ENCODE measurements at regions not wholly inside any gene's neighbourhood (a gene's known extent, or its start where the extent isn't known, plus 50 kb on each side); places are given as distances from the start of the nearest gene placed in this dataset.

DNA sequence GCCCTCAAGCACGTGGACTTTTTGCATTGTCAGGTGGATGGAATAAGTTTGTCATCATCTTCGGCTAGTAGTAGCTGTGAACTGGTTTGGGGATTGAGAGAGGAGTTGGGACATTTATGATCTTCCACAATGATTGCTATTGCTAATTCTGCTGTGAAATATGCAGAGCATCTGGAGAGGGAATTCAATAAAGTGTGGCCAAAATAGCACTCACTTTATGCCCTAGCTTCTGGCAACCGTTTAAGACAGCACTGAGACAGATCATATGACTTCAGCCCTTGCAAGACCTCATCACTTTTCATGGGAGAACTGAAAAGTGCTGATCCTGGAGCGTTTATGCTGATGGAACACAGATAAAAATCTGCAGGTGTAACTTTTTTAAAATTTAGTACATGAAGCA lies 360.8 kb downstream of the GPATCH2 start:
- Mint-ChIP-seq H3K36me3 (no peaks in the 10 kb centered on the region), H3K27me3 (no peaks in the 10 kb centered on the region), H3K4me1 (ENCODE audit: low read depth) (no peaks in the 10 kb centered on the region), H3K27ac (no peak overlapping the region), H3K4me3 (no peak overlapping the region), H3K9me3 (ENCODE audit: low read depth) (no peaks in the 10 kb centered on the region)

GRCh38 chr1:217268058-217268457 lies 362.8 kb downstream of the GPATCH2 start:
- H3K27me3 Mint-ChIP-seq: no peaks in the 10 kb centered on the region
- H3K4me3 Mint-ChIP-seq: no peak overlapping the region
- H3K9me3 Mint-ChIP-seq (ENCODE audit: low read depth): no peaks in the 10 kb centered on the region
- H3K36me3 Mint-ChIP-seq: no peaks in the 10 kb centered on the region
- no peaks in the 10 kb centered on the region for H3K4me1 Mint-ChIP-seq (ENCODE audit: low read depth)
- H3K27ac Mint-ChIP-seq: no peak overlapping the region

- Mint-ChIP-seq H3K27me3 (no peaks in the 10 kb centered on the region), H3K36me3 (no peaks in the 10 kb centered on the region), H3K4me3 (no peak overlapping the region), H3K27ac (no peak overlapping the region), H3K9me3 (ENCODE audit: low read depth) (peaks cover 4% of the 10 kb centered on the region), H3K4me1 (ENCODE audit: low read depth) (no peaks in the 10 kb centered on the region)
These were observed 369.3 kb downstream of the GPATCH2 start for GRCh38 chr1:217261636-217262035.

DNA sequence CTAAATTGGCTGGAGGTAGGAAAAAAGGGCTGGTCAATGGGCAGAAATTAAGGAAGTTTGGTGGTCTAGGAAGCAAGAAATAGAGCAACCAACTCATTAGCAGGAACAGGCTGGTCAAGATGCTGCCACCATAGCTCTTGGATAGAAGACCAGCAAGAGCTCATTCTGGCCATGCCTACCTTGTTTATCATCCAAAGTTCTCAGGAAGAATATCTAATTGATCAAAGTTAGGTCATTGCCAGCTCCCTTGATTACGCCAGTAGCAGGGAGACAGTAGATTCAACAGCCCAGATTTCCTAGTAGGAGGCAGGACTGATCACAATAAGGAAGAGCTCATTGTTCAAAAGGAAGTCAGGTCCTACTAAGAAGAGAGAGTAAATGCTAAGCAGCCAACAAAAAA lies 370.2 kb downstream of the GPATCH2 start:
- peaks cover 4% of the 10 kb centered on the region for H3K9me3 Mint-ChIP-seq (ENCODE audit: low read depth)
- no peak overlapping the region for H3K4me3 Mint-ChIP-seq
- H3K36me3 Mint-ChIP-seq: no peaks in the 10 kb centered on the region
- H3K27ac Mint-ChIP-seq: no peak overlapping the region
- H3K27me3 Mint-ChIP-seq: no peaks in the 10 kb centered on the region
- no peaks in the 10 kb centered on the region for H3K4me1 Mint-ChIP-seq (ENCODE audit: low read depth)

GRCh38 chr1:217253985-217254384 lies 376.9 kb downstream of the GPATCH2 start:
- no peaks in the 10 kb centered on the region for H3K4me1 Mint-ChIP-seq (ENCODE audit: low read depth)
- H3K27me3 Mint-ChIP-seq: no peaks in the 10 kb centered on the region
- peaks cover 8% of the 10 kb centered on the region for H3K9me3 Mint-ChIP-seq (ENCODE audit: low read depth)
- H3K27ac Mint-ChIP-seq: no peak overlapping the region
- H3K4me3 Mint-ChIP-seq: no peak overlapping the region
- H3K36me3 Mint-ChIP-seq: no peaks in the 10 kb centered on the region

- no peaks in the 10 kb centered on the region for H3K27me3 Mint-ChIP-seq
- H3K4me1 Mint-ChIP-seq (ENCODE audit: low read depth): no peaks in the 10 kb centered on the region
- H3K9me3 Mint-ChIP-seq (ENCODE audit: low read depth): peaks cover 8% of the 10 kb centered on the region
- no peak overlapping the region for H3K27ac Mint-ChIP-seq
- H3K4me3 Mint-ChIP-seq: no peak overlapping the region
- no peaks in the 10 kb centered on the region for H3K36me3 Mint-ChIP-seq
These were observed 377.5 kb downstream of the GPATCH2 start for GRCh38 chr1:217253351-217253750.

DNA sequence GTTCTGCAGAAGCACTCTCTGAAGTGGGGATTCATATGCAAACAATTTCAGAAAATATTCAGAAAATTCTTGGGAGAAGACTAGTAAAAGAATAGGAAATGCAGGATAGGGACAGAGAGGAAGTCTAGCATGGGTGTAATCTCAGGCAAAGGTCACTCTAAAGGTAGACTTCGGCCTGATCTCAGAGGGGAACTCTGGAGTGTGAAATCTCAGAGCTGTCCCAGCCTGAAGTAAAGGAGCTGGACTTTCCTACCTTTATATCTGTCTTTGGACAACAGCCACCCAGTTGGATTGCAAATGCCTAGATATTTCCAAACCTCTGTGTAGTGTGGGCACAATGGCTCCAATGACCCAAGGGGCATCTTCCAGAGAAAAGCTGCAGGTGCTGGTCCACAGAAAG lies 379.8 kb downstream of the GPATCH2 start:
- Mint-ChIP-seq H3K27me3 (no peaks in the 10 kb centered on the region), H3K9me3 (ENCODE audit: low read depth) (peaks cover 8% of the 10 kb centered on the region), H3K27ac (no peak overlapping the region), H3K4me3 (no peak overlapping the region), H3K4me1 (ENCODE audit: low read depth) (no peaks in the 10 kb centered on the region), H3K36me3 (no peaks in the 10 kb centered on the region)

GRCh38 chr1:217249857-217250256 lies 381.0 kb downstream of the GPATCH2 start:
- Mint-ChIP-seq H3K9me3 (ENCODE audit: low read depth) (peaks cover 8% of the 10 kb centered on the region), H3K4me3 (no peak overlapping the region), H3K27me3 (no peaks in the 10 kb centered on the region), H3K4me1 (ENCODE audit: low read depth) (no peaks in the 10 kb centered on the region), H3K27ac (no peak overlapping the region), H3K36me3 (no peaks in the 10 kb centered on the region)

- H3K4me1 Mint-ChIP-seq (ENCODE audit: low read depth): no peaks in the 10 kb centered on the region
- no peak overlapping the region for H3K4me3 Mint-ChIP-seq
- H3K27me3 Mint-ChIP-seq: no peaks in the 10 kb centered on the region
- H3K27ac Mint-ChIP-seq: no peak overlapping the region
- no peaks in the 10 kb centered on the region for H3K36me3 Mint-ChIP-seq
- H3K9me3 Mint-ChIP-seq (ENCODE audit: low read depth): no peaks in the 10 kb centered on the region
These were observed 385.9 kb downstream of the GPATCH2 start for GRCh38 chr1:217244971-217245370.

DNA sequence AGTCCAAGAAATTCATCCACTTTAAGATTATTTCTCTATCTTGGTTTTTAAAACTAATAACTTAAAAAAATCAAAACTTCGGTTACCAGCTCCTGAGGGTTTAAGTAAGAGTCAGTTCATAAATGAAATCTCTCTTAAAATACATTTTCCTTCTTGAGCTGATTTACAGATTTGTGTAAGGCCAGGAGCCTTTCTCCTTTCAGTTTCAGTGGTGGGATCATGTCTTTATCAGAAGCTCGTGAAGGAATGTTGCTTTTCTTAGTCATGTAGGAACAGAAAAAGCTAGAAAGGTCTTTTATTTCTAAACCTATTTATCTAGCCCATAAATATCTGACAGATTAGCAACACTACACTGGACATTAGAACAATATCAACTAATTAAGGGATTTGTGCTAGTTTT lies 390.2 kb downstream of the GPATCH2 start:
- Mint-ChIP-seq H3K9me3 (ENCODE audit: low read depth) (no peaks in the 10 kb centered on the region), H3K4me1 (ENCODE audit: low read depth) (no peaks in the 10 kb centered on the region), H3K36me3 (no peaks in the 10 kb centered on the region), H3K4me3 (no peak overlapping the region), H3K27me3 (no peaks in the 10 kb centered on the region), H3K27ac (no peak overlapping the region)

DNA sequence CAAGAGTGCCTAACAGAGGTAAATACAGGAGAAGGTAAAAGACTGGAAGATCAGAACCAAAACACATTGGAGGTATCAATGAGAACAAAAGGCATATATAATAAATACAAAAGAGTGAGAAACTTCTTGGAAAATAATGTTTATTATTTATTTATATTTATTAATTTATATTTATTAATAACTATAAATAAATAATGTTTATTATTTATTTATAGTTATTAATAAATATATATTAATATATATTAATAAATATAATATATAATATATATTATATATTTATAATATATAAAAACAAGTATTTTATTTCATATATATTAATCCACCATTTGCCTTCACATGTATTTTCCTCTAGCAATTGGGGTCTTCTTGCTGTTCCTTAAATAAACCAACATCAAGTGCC lies 391.9 kb downstream of the GPATCH2 start:
- Mint-ChIP-seq H3K4me3 (no peak overlapping the region), H3K4me1 (ENCODE audit: low read depth) (no peaks in the 10 kb centered on the region), H3K9me3 (ENCODE audit: low read depth) (no peaks in the 10 kb centered on the region), H3K36me3 (no peaks in the 10 kb centered on the region), H3K27ac (no peak overlapping the region), H3K27me3 (no peaks in the 10 kb centered on the region)

- Mint-ChIP-seq H3K4me3 (no peak overlapping the region), H3K4me1 (ENCODE audit: low read depth) (no peaks in the 10 kb centered on the region), H3K9me3 (ENCODE audit: low read depth) (peaks cover 8% of the 10 kb centered on the region), H3K36me3 (no peaks in the 10 kb centered on the region), H3K27ac (no peak overlapping the region), H3K27me3 (no peaks in the 10 kb centered on the region)
These were observed 400.5 kb downstream of the GPATCH2 start for GRCh38 chr1:217230412-217230811.

GRCh38 chr1:217228689-217229088 lies 402.2 kb downstream of the GPATCH2 start:
- Mint-ChIP-seq H3K4me3 (no peak overlapping the region), H3K27me3 (no peaks in the 10 kb centered on the region), H3K4me1 (ENCODE audit: low read depth) (no peaks in the 10 kb centered on the region), H3K36me3 (no peaks in the 10 kb centered on the region), H3K27ac (no peak overlapping the region), H3K9me3 (ENCODE audit: low read depth) (peaks cover 7% of the 10 kb centered on the region)

DNA sequence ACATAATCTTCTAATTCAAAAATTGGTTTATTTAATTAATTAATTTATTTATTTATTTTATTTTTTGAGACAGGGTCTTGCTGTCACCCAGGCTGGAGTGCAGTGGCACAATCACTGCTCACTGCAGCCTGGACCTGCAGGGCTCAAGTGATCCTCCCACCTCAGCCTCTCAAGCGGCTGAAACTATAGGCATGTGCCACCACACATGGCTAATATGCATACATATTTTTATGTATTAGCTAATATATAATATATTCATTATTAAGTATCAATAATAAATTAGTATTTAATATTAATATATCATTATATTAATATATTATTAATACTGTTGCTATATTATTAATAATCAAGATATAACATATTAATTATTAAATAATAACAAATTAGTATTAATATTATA lies 406.7 kb downstream of the GPATCH2 start:
- H3K4me3 Mint-ChIP-seq: no peak overlapping the region
- no peaks in the 10 kb centered on the region for H3K36me3 Mint-ChIP-seq
- H3K27me3 Mint-ChIP-seq: no peaks in the 10 kb centered on the region
- H3K9me3 Mint-ChIP-seq (ENCODE audit: low read depth): peaks cover 5% of the 10 kb centered on the region
- no peaks in the 10 kb centered on the region for H3K4me1 Mint-ChIP-seq (ENCODE audit: low read depth)
- no peak overlapping the region for H3K27ac Mint-ChIP-seq

DNA sequence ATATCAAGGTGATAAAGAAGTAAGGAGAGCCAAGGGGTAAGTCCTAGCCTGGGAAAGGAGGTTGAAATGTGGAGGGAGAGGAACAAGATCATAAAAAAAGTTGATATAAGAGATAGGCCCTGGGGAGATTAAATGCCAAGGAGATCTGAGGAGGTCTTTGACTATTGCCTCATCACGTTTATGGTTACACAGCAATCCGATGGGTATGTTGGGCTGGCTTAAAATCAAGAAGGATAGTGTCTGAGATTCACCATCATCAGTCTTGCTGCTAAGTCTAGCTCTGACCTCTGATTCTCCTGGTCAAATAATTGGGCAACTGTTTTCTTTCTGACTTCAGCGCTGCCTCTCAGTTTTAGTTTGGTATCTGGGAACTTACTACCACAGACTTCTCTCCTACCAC lies 416.3 kb downstream of the GPATCH2 start:
- no peaks in the 10 kb centered on the region for H3K9me3 Mint-ChIP-seq (ENCODE audit: low read depth)
- no peaks in the 10 kb centered on the region for H3K4me1 Mint-ChIP-seq (ENCODE audit: low read depth)
- H3K27ac Mint-ChIP-seq: no peak overlapping the region
- H3K27me3 Mint-ChIP-seq: no peaks in the 10 kb centered on the region
- H3K36me3 Mint-ChIP-seq: no peaks in the 10 kb centered on the region
- no peak overlapping the region for H3K4me3 Mint-ChIP-seq

DNA sequence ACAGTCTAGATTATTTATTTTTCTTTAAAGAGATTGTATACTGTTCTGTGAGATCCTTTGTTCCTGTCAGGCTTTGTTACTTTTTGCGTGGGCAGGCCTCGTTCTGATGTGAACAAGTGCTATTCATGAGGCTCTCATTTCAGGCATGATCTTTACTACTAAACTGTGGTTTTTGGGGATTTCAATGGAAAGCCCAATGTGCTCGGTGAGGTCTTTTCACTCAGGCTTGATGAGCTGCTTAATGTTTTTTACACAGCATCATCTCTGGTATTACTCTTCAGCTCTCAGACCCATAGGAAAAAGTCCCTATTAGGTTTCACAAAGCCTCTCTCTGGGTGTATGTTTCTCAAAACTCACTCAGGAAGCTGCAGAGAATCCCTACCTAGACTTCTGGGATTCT lies 419.4 kb downstream of the GPATCH2 start:
- no peak overlapping the region for H3K4me3 Mint-ChIP-seq
- H3K27me3 Mint-ChIP-seq: no peaks in the 10 kb centered on the region
- no peaks in the 10 kb centered on the region for H3K9me3 Mint-ChIP-seq (ENCODE audit: low read depth)
- no peaks in the 10 kb centered on the region for H3K4me1 Mint-ChIP-seq (ENCODE audit: low read depth)
- H3K36me3 Mint-ChIP-seq: no peaks in the 10 kb centered on the region
- H3K27ac Mint-ChIP-seq: no peak overlapping the region

- H3K36me3 Mint-ChIP-seq: no peaks in the 10 kb centered on the region
- H3K9me3 Mint-ChIP-seq (ENCODE audit: low read depth): peaks cover 6% of the 10 kb centered on the region
- H3K27ac Mint-ChIP-seq: no peak overlapping the region
- no peaks in the 10 kb centered on the region for H3K4me1 Mint-ChIP-seq (ENCODE audit: low read depth)
- no peak overlapping the region for H3K4me3 Mint-ChIP-seq
- H3K27me3 Mint-ChIP-seq: no peaks in the 10 kb centered on the region
These were observed 425.3 kb downstream of the GPATCH2 start for GRCh38 chr1:217205578-217205977.

Measured in activated naive CD8-positive, alpha-beta T cell (primary cell).